ENCODE measurements at regions not wholly inside any gene's neighbourhood (a gene's known extent, or its start where the extent isn't known, plus 50 kb on each side); places are given as distances from the start of the nearest gene placed in this dataset.
A peak's percentile ranks its signal among the peaks of the same experiment; 100 is the strongest.
"Not testable (repeated sequence)": the region's sequence is repeated elsewhere in the genome, so short reads cannot be mapped to it uniquely, and the experiment has no call there.

DNA sequence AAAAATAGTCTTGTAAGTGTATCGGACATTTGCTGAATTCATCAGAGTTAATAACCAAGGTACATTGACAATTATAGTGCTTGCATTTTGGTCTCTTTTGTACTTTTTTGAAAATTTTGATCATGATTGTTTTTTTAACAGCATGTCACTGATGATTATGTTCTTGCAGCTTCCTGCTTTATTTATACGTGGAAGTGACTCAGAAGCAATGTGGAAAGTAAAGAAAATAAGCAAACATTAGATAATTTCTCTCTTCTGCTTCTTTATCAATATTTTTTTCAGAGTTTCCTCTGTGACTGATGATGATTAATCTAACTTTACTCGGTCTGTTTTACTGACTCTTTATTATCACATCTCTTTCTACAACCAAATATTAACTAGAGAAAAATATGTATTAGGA lies 1351.9 kb downstream of the REEP3 start:
- no peaks in the 10 kb centered on the region for H3K36me3 Mint-ChIP-seq (ENCODE audit: low read depth)
- no peak for TF ChIP-seq CTCF (IDR thresholded peaks at IDR 0.05)
- no peak overlapping the region for H3K4me3 Mint-ChIP-seq (ENCODE audit: unreplicated experiment)
- H3K9me3 Mint-ChIP-seq (ENCODE audit: low read depth), result no peaks in the 10 kb centered on the region
- no peaks in the 10 kb centered on the region for H3K4me1 Mint-ChIP-seq (ENCODE audit: low read depth)
- DNase-seq (ENCODE audit: low spot score), result no peak
- H3K27me3 Mint-ChIP-seq (ENCODE audit: low read depth), result no peaks in the 10 kb centered on the region
- H3K27ac Mint-ChIP-seq (ENCODE audit: unreplicated experiment), result no peak overlapping the region

- H3K27me3 Mint-ChIP-seq (ENCODE audit: low read depth), result no peaks in the 10 kb centered on the region
- no peak for TF ChIP-seq CTCF (IDR thresholded peaks at IDR 0.05)
- H3K9me3 Mint-ChIP-seq (ENCODE audit: low read depth), result no peaks in the 10 kb centered on the region
- no peak overlapping the region for H3K4me3 Mint-ChIP-seq (ENCODE audit: unreplicated experiment)
- H3K27ac Mint-ChIP-seq (ENCODE audit: unreplicated experiment), result no peak overlapping the region
- DNase-seq (ENCODE audit: low spot score), result no peak
- no peaks in the 10 kb centered on the region for H3K36me3 Mint-ChIP-seq (ENCODE audit: low read depth)
- no peaks in the 10 kb centered on the region for H3K4me1 Mint-ChIP-seq (ENCODE audit: low read depth)
Observed at GRCh38 chr10:64873959-64874358, 1352.8 kb downstream of the REEP3 start.

DNA sequence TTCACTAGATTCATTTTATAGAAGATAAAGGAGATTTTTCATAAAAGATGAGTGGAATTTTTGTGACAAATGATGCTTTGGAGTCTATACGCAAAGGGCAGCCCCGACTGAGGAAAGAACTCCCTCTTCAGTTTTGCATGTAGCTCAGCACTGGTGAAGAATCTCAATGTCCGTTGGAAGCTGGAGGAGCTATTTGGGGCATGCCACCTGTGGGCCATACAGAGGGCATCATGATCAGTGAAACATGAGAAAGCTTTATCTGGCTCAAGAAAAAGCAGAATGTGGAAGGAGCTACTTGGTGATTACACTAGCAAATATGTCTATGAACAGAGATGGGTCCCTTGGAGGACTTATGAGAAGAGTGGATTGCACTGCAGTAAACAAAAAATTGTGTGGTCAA lies 1359.3 kb downstream of the REEP3 start:
- H3K4me1 Mint-ChIP-seq (ENCODE audit: low read depth), result no peaks in the 10 kb centered on the region
- no peak for DNase-seq (ENCODE audit: low spot score)
- TF ChIP-seq CTCF (IDR thresholded peaks at IDR 0.05), result no peak
- H3K9me3 Mint-ChIP-seq (ENCODE audit: low read depth), result no peaks in the 10 kb centered on the region
- no peak overlapping the region for H3K27ac Mint-ChIP-seq (ENCODE audit: unreplicated experiment)
- no peaks in the 10 kb centered on the region for H3K36me3 Mint-ChIP-seq (ENCODE audit: low read depth)
- no peak overlapping the region for H3K4me3 Mint-ChIP-seq (ENCODE audit: unreplicated experiment)
- H3K27me3 Mint-ChIP-seq (ENCODE audit: low read depth), result peaks cover 2% of the 10 kb centered on the region

GRCh38 chr10:64881257-64881656 lies 1360.1 kb downstream of the REEP3 start:
- no peak overlapping the region for H3K4me3 Mint-ChIP-seq (ENCODE audit: unreplicated experiment)
- H3K4me1 Mint-ChIP-seq (ENCODE audit: low read depth), result no peaks in the 10 kb centered on the region
- DNase-seq (ENCODE audit: low spot score), result no peak
- H3K27ac Mint-ChIP-seq (ENCODE audit: unreplicated experiment), result no peak overlapping the region
- H3K27me3 Mint-ChIP-seq (ENCODE audit: low read depth), result peaks cover 2% of the 10 kb centered on the region
- no peak for TF ChIP-seq CTCF (IDR thresholded peaks at IDR 0.05)
- H3K9me3 Mint-ChIP-seq (ENCODE audit: low read depth), result peaks cover under 1% of the 10 kb centered on the region
- no peaks in the 10 kb centered on the region for H3K36me3 Mint-ChIP-seq (ENCODE audit: low read depth)

- DNase-seq (ENCODE audit: low spot score), result no peak
- H3K4me1 Mint-ChIP-seq (ENCODE audit: low read depth), result no peaks in the 10 kb centered on the region
- H3K36me3 Mint-ChIP-seq (ENCODE audit: low read depth), result no peaks in the 10 kb centered on the region
- H3K27me3 Mint-ChIP-seq (ENCODE audit: low read depth), result peaks cover 2% of the 10 kb centered on the region
- no peak overlapping the region for H3K27ac Mint-ChIP-seq (ENCODE audit: unreplicated experiment)
- peaks cover 40% of the 10 kb centered on the region for H3K9me3 Mint-ChIP-seq (ENCODE audit: low read depth)
- TF ChIP-seq CTCF (IDR thresholded peaks at IDR 0.05), result no peak
- H3K4me3 Mint-ChIP-seq (ENCODE audit: unreplicated experiment), result no peak overlapping the region
Observed at GRCh38 chr10:64896582-64896981, 1375.4 kb downstream of the REEP3 start.

DNA sequence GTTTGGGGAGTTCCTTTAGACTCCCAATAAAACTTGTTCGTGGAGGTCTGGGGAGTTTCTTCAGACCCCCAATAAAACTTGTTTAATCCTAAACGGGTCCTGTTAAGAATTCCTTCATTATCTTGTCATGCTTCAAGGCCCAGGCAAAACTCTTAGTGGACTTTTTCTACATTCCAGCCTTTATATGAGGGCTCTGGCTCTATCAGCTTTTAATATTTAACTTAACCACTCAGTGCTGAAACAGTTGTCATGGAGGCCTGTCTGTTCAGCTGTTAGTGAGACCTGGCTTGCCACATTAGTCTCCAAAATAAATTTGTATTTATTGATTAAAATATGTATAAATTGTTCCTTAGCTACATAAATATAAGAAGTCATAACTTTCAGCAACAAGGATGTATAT lies 1385.1 kb downstream of the REEP3 start:
- not testable (repeated sequence) for H3K4me3 Mint-ChIP-seq (ENCODE audit: unreplicated experiment); H3K27ac Mint-ChIP-seq (ENCODE audit: unreplicated experiment); H3K27me3 Mint-ChIP-seq (ENCODE audit: low read depth); H3K9me3 Mint-ChIP-seq (ENCODE audit: low read depth); DNase-seq (ENCODE audit: low spot score); H3K4me1 Mint-ChIP-seq (ENCODE audit: low read depth); H3K36me3 Mint-ChIP-seq (ENCODE audit: low read depth)

DNA sequence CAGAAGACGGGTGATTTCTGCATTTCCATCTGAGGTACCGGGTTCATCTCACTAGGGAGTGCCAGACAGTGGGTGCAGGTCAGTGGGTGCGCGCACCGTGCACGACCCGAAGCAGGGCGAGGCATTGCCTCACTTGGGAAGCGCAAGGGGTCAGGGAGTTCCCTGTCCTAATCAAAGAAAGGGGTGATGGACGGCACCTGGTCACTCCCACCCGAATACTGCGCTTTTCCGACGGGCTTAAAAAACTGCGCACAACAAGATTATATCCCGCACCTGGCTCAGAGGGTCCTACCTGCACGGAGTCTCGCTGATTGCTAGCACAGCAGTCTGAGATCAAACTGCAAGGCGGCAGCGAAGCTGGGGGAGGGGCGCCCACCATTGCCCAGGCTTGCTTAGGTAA lies 1403.1 kb downstream of the REEP3 start:
- not testable (repeated sequence) for DNase-seq (ENCODE audit: low spot score); H3K4me1 Mint-ChIP-seq (ENCODE audit: low read depth)

More for the DNA sequence above, 1403.1 kb downstream of the REEP3 start:
- not testable (repeated sequence) for H3K27me3 Mint-ChIP-seq (ENCODE audit: low read depth); H3K36me3 Mint-ChIP-seq (ENCODE audit: low read depth); H3K27ac Mint-ChIP-seq (ENCODE audit: unreplicated experiment)
- Mint-ChIP-seq H3K4me3 (ENCODE audit: unreplicated experiment) (peak overlapping the region; percentile 14), H3K9me3 (ENCODE audit: low read depth) (peaks cover 25% of the 10 kb centered on the region)
